ENCODE measurements at regions not wholly inside any gene's neighbourhood (a gene's known extent, or its start where the extent isn't known, plus 50 kb on each side); places are given as distances from the start of the nearest gene placed in this dataset.

DNA sequence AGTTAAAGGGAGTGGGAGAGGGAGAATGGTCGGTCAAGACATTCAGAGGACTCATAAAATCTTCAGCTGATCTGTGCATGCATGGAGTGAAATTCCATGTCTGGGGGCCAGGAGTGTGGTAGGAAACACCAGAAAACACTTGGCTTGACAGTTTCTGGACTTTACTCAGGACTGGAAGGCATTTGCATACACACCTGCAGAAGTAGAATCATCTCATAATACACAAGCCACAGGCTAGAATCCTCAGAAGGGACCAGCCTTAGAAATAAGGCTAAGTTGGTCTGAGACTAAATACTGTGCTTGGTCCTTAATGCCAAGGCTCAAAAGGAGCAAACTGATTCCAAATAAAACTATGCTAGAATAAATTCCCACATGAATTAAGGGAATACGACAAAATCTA, 328.1 kb upstream of the KITLG start:
- H4K20me1 ChIP-seq (ENCODE audit: insufficient read depth), result no peaks in the 10 kb centered on the region
- TF ChIP-seq, protein P1, sequence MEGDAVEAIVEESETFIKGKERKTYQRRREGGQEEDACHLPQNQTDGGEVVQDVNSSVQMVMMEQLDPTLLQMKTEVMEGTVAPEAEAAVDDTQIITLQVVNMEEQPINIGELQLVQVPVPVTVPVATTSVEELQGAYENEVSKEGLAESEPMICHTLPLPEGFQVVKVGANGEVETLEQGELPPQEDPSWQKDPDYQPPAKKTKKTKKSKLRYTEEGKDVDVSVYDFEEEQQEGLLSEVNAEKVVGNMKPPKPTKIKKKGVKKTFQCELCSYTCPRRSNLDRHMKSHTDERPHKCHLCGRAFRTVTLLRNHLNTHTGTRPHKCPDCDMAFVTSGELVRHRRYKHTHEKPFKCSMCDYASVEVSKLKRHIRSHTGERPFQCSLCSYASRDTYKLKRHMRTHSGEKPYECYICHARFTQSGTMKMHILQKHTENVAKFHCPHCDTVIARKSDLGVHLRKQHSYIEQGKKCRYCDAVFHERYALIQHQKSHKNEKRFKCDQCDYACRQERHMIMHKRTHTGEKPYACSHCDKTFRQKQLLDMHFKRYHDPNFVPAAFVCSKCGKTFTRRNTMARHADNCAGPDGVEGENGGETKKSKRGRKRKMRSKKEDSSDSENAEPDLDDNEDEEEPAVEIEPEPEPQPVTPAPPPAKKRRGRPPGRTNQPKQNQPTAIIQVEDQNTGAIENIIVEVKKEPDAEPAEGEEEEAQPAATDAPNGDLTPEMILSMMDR (conservative IDR thresholded peaks at IDR 0.05), result no peak
- TF ChIP-seq EZH2 (IDR thresholded peaks at IDR 0.05; ENCODE audit: low read depth), result no peak
- H3K36me3 ChIP-seq (ENCODE audit: low read depth), result no peaks in the 10 kb centered on the region
- no peak overlapping the region for H3K27ac ChIP-seq
- no peaks in the 10 kb centered on the region for H3K9me2 ChIP-seq (ENCODE audit: insufficient read depth)
- H3K4me2 ChIP-seq, result no peak overlapping the region
- no peaks in the 10 kb centered on the region for H3K79me2 ChIP-seq (ENCODE audit: low read depth)
- H2AFZ ChIP-seq, result no peak overlapping the region
- ChIA-PET CTCF (no interaction called here), POLR2A (ENCODE audit: unreplicated experiment) (no interaction called here)
- H3K27me3 ChIP-seq (ENCODE audit: insufficient read depth, low read depth), result no peaks in the 10 kb centered on the region
- intact Hi-C loops (cut with micrococcal nuclease; ENCODE audit: unreplicated experiment), result no loop called here
- H3K9me3 ChIP-seq (ENCODE audit: insufficient read depth, low read depth), result no peaks in the 10 kb centered on the region; the same call in 1 of the 2 replicates
- H3K4me3 ChIP-seq, result no peak overlapping the region
- no peak for DNase-seq
- H3F3A ChIP-seq (ENCODE audit: insufficient read depth, low read depth), result no peaks in the 10 kb centered on the region
- no TSS peak for BruUV-seq (replicated peaks)
- no peaks in the 10 kb centered on the region for H3K4me1 ChIP-seq (replicated peaks; ENCODE audit: insufficient read depth)

DNA sequence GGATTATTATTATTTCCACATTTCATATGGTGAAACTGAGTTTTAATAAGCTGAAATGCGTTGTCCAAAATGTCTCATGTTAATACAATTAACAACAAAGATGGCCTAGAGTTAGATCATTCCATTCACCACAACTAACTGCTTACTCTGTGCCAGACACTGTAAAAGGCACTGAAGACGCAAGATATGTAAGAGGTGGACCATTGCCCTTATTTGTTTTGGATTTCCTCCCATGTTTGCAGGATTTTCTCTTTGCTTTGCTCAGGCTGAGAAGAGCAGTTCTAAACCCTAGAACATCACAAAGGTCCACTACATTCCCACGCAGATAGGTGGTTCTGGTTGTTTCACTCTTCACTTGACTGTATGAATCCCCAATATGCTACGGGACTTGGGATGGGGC, 324.4 kb upstream of the KITLG start:
- H3K27me3 ChIP-seq (ENCODE audit: insufficient read depth, low read depth), result no peaks in the 10 kb centered on the region
- no peak overlapping the region for H3K4me2 ChIP-seq
- BruUV-seq (replicated peaks), result no TSS peak

DNA sequence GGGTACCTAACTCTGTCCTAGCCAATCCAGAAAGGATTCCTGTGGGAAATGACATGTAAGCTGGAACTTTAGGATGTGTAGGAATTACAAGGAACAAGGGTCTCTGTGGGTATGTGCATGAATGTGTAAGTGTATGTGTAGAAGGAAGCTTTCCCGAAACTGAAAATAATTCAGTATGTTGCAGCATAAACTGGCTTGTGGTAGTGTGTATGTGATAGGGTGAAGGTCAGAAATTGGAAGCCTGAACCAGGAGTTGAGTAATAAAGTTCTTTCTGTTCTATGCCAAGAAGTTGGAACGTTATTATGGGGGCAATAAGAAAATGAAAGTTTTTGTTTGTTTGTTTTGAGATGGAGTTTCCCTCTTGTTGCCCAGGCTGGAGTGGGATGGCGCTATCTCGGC, 323.1 kb upstream of the KITLG start:
- TF ChIP-seq, protein P1 (conservative IDR thresholded peaks at IDR 0.05), result no peak
- no peak for TF ChIP-seq EZH2 (IDR thresholded peaks at IDR 0.05; ENCODE audit: low read depth)
- intact Hi-C loops (cut with micrococcal nuclease; ENCODE audit: unreplicated experiment), result no loop called here
- Histone ChIP-seq H3K79me2 (ENCODE audit: low read depth) (no peaks in the 10 kb centered on the region), H2AFZ (no peak overlapping the region), H3K4me3 (no peak overlapping the region), H3F3A (ENCODE audit: insufficient read depth, low read depth) (no peaks in the 10 kb centered on the region), H3K27ac (no peak overlapping the region), H3K4me1 (replicated peaks; ENCODE audit: insufficient read depth) (no peaks in the 10 kb centered on the region), H4K20me1 (ENCODE audit: insufficient read depth) (no peaks in the 10 kb centered on the region), H3K9me3 (ENCODE audit: insufficient read depth, low read depth) (no peaks in the 10 kb centered on the region; the same call in 1 of the 2 replicates), H3K27me3 (ENCODE audit: insufficient read depth, low read depth) (no peaks in the 10 kb centered on the region), H3K4me2 (no peak overlapping the region), H3K36me3 (ENCODE audit: low read depth) (no peaks in the 10 kb centered on the region), H3K9me2 (ENCODE audit: insufficient read depth) (0 out of 2 replicates have a peak, but pooled peaks cover 5% of the 10 kb centered on the region)
- no peak for DNase-seq
- CTCF ChIA-PET, result no interaction called here
- no TSS peak for BruUV-seq (replicated peaks)
- POLR2A ChIA-PET (ENCODE audit: unreplicated experiment), result no interaction called here

More for the DNA sequence above, 324.4 kb upstream of the KITLG start:
- Histone ChIP-seq H3K9me3 (ENCODE audit: insufficient read depth, low read depth) (no peaks in the 10 kb centered on the region; the same call in 1 of the 2 replicates), H3K9me2 (ENCODE audit: insufficient read depth) (0 out of 2 replicates have a peak, but pooled peaks cover 3% of the 10 kb centered on the region), H3K4me3 (no peak overlapping the region), H4K20me1 (ENCODE audit: insufficient read depth) (no peaks in the 10 kb centered on the region), H3K79me2 (ENCODE audit: low read depth) (no peaks in the 10 kb centered on the region), H3K27ac (no peak overlapping the region), H3K4me1 (replicated peaks; ENCODE audit: insufficient read depth) (no peaks in the 10 kb centered on the region), H3F3A (ENCODE audit: insufficient read depth, low read depth) (no peaks in the 10 kb centered on the region), H2AFZ (peak overlapping the region; percentile 63; the same call in 1 of the 2 replicates), H3K36me3 (ENCODE audit: low read depth) (no peaks in the 10 kb centered on the region)
- CTCF ChIA-PET, result no interaction called here
- no peak for TF ChIP-seq EZH2 (IDR thresholded peaks at IDR 0.05; ENCODE audit: low read depth)
- TF ChIP-seq, protein P1 (conservative IDR thresholded peaks at IDR 0.05), result no peak
- DNase-seq, result no peak
- POLR2A ChIA-PET (ENCODE audit: unreplicated experiment), result no interaction called here
- intact Hi-C loops (cut with micrococcal nuclease; ENCODE audit: unreplicated experiment), result no loop called here
